VCaP (cell line): ENCODE measurements at regions not wholly inside any gene's neighbourhood (a gene's known extent, or its start where the extent isn't known, plus 50 kb on each side); places are given as distances from the start of the nearest gene placed in this dataset.

ENCODE experiments used
- H3K27ac ChIP-seq: fragments of 450-650 bp; 2 replicates; pipeline ENCODE4 v1.5.1; 2017
- CTCF ChIP-seq: fragments of 450-650 bp; conservative IDR thresholded peaks from 2 replicates; pipeline ENCODE4 v1.5.1; 2017; ENCODE audit warnings: mild to moderate bottlenecking, moderate library complexity

DNA sequence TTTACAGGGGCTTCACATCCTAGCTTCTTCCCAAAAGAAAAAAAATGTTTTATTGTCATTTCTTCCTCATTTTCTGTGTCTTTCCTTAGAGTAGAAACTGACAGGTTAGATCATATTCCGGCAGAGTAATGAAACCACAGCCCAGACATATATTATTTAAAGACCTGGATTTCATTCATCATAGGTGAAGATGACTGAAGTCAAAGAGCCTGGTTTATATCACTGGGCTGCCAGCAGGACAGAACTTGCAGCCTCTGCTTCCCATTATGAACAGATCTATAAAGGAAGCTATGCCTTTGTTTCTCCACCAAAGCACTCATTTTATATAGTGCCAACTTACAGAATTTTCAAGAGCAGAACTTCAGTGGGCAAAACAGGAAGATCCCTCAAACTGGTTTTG lies 137.9 kb downstream of the METTL4 start:
- TF ChIP-seq CTCF = no peak
- no peak overlapping the region for H3K27ac ChIP-seq

DNA sequence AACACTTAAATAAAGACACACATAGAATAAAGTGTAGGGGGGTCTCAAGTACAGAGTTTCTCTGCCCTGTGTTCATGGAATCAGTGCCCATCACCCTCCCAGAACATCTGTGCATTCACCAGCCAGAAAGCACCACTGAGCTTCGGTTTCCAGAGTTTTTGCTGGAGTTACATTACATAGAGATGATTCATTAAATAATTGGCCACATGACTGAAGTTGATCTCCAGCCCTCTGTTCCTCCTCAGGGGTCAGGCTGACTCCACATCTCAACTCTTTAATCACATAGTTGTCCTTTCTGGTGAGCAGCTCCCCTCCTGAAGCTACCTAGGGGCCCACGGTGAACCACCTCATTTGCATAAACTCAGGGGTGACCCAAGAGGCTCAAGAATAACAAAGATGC lies 129.8 kb downstream of the METTL4 start:
- no peak overlapping the region for H3K27ac ChIP-seq
- no peak for TF ChIP-seq CTCF

DNA sequence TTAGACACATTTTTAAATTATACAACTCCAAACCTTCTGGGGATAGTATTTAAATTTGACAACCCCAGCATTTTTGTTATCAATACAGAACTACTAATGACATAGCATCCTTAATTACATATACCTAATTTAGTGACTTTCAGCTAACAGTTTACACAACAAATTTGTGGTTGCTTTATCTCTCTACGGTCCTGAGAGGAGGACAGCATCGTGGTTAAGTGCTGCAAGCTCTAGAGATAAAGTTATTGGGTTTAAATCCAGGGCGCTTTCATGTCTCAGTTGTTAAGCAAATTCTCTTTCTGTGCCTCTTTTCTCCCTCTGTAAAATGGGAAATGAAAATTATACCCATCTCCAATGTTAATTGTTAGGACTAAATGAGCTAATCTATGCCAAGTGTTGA lies 129.3 kb downstream of the METTL4 start:
- H3K27ac ChIP-seq = no peak overlapping the region
- TF ChIP-seq CTCF = no peak

GRCh38 chr18:2442726-2443275 lies 128.5 kb downstream of the METTL4 start:
- no peak for TF ChIP-seq CTCF
- H3K27ac ChIP-seq = no peak overlapping the region

- TF ChIP-seq CTCF = no peak
Observed at GRCh38 chr18:2444201-2444875, 127.0 kb downstream of the METTL4 start.

GRCh38 chr18:2448565-2449151 lies 122.6 kb downstream of the METTL4 start:
- no peak overlapping the region for H3K27ac ChIP-seq
- TF ChIP-seq CTCF = no peak

More at GRCh38 chr18:2444201-2444875, 127.0 kb downstream of the METTL4 start:
- no peak overlapping the region for H3K27ac ChIP-seq

- H3K27ac ChIP-seq = no peak overlapping the region
- TF ChIP-seq CTCF = no peak
Observed at GRCh38 chr18:2451556-2451955, 119.7 kb downstream of the METTL4 start.
